Glutamatergic neuron (in vitro differentiated cells): ENCODE measurements at regions not wholly inside any gene's neighbourhood (a gene's known extent, or its start where the extent isn't known, plus 50 kb on each side); places are given as distances from the start of the nearest gene placed in this dataset.

Source experiments
- DNase-seq: peaks from one replicate; pipeline ENCODE4 v3.0.0; 2022
- H3K27ac Mint-ChIP-seq: one replicate; pipeline ENCODE4 v1.8.0; 2020; ENCODE audit warnings: mild to moderate bottlenecking, mixed read lengths, inconsistent platforms; ENCODE audit not compliant: unreplicated experiment
- H3K27me3 Mint-ChIP-seq: one replicate; pipeline ENCODE4 v1.8.0; 2020; ENCODE audit warnings: mild to moderate bottlenecking, moderate library complexity, mixed read lengths, inconsistent platforms; ENCODE audit not compliant: unreplicated experiment
- H3K36me3 Mint-ChIP-seq: one replicate; pipeline ENCODE4 v1.8.0; 2020; ENCODE audit warnings: mild to moderate bottlenecking, mixed read lengths, inconsistent platforms; ENCODE audit not compliant: unreplicated experiment
- H3K4me1 Mint-ChIP-seq: one replicate; pipeline ENCODE4 v1.8.0; 2020; ENCODE audit warnings: mild to moderate bottlenecking, low read depth, mixed read lengths, inconsistent platforms; ENCODE audit not compliant: unreplicated experiment
- H3K4me3 Mint-ChIP-seq: one replicate; pipeline ENCODE4 v1.8.0; 2020; ENCODE audit warnings: mild to moderate bottlenecking, mixed read lengths, inconsistent platforms; ENCODE audit not compliant: unreplicated experiment
- H3K9me3 Mint-ChIP-seq: one replicate; pipeline ENCODE4 v1.8.0; 2020; ENCODE audit warnings: mild to moderate bottlenecking, moderate library complexity, mixed read lengths, inconsistent platforms; ENCODE audit not compliant: unreplicated experiment
- TF ChIP-seq, protein P1 (sequence below): fragments of 200-600 bp; sonication (generic); IDR thresholded peaks from one replicate; pipeline ENCODE4 v1.5.0; 2021; ENCODE audit not compliant: partially characterized antibody, unreplicated experiment

DNA sequence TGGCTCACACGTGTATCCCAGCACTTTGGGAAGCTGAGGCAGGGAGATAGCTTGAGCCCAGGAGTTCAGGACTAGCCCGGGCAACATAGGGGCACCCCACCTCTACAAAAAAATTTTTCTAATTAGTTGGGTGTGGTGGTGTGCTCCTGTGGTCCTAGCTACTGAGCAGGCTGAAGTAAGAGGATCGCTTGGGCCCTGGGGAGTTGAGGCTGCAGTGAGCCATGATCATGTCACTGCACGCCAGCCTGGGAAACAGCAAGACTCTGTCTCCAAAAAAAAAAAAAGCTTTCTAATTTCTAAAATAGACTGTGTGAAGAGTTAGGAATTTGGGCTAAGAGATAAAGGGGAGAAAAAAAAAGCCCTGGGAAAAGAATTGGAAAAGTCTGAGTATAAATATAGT lies 51.9 kb upstream of the NAB1 start:
- Mint-ChIP-seq H3K27ac (no peak overlapping the region), H3K4me3 (no peak overlapping the region), H3K36me3 (no peaks in the 10 kb centered on the region), H3K27me3 (no peaks in the 10 kb centered on the region), H3K9me3 (peaks cover 3% of the 10 kb centered on the region), H3K4me1 (no peaks in the 10 kb centered on the region)
- DNase-seq = peak; percentile 29
- TF ChIP-seq, protein P1, sequence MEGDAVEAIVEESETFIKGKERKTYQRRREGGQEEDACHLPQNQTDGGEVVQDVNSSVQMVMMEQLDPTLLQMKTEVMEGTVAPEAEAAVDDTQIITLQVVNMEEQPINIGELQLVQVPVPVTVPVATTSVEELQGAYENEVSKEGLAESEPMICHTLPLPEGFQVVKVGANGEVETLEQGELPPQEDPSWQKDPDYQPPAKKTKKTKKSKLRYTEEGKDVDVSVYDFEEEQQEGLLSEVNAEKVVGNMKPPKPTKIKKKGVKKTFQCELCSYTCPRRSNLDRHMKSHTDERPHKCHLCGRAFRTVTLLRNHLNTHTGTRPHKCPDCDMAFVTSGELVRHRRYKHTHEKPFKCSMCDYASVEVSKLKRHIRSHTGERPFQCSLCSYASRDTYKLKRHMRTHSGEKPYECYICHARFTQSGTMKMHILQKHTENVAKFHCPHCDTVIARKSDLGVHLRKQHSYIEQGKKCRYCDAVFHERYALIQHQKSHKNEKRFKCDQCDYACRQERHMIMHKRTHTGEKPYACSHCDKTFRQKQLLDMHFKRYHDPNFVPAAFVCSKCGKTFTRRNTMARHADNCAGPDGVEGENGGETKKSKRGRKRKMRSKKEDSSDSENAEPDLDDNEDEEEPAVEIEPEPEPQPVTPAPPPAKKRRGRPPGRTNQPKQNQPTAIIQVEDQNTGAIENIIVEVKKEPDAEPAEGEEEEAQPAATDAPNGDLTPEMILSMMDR = no peak

DNA sequence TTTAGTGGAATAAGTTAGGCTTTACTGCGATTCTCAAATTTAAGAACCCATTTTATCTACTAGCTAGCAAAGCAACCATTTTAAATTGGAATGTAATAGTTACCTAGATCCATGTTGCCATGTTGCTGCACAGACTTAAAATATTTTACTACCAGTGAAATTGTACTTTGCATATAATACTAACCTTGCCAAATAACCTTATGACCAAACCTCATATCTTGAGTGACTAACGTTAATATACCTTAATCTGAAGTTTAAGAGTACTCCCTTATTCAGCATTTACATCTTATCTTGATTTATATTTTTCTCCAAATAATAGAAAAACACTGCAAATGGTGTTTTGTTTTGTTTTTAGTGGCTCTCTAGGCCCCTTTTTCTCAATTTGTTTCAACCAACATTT lies 50.3 kb upstream of the NAB1 start:
- H3K27ac Mint-ChIP-seq = no peak overlapping the region
- H3K9me3 Mint-ChIP-seq = peaks cover 3% of the 10 kb centered on the region
- H3K4me3 Mint-ChIP-seq = no peak overlapping the region
- TF ChIP-seq, protein P1 = no peak
- no peaks in the 10 kb centered on the region for H3K27me3 Mint-ChIP-seq
- no peaks in the 10 kb centered on the region for H3K4me1 Mint-ChIP-seq
- DNase-seq = no peak
- H3K36me3 Mint-ChIP-seq = no peaks in the 10 kb centered on the region

DNA sequence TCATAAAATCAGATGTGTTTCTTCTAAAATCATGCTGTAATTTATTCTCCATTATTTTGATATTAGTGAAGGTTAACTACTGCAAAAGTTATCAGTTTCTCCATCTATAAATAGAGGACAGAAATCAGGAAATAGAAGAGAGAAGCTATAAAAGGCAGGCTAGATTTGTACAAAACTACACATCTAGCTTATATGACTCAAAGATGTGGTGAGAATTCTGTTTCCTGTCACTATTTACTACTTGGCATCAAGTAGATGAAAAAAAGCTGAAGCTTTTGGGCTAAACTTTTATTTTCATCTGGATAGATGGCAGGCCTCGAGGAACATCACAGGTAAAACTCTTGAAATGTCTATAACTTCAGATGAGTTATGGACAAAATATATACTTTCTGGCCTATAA lies 49.8 kb upstream of the NAB1 start:
- TF ChIP-seq, protein P1 = no peak
- no peak overlapping the region for H3K27ac Mint-ChIP-seq
- DNase-seq = no peak
- H3K4me1 Mint-ChIP-seq = no peaks in the 10 kb centered on the region
- H3K36me3 Mint-ChIP-seq = no peaks in the 10 kb centered on the region
- H3K4me3 Mint-ChIP-seq = no peak overlapping the region
- H3K27me3 Mint-ChIP-seq = no peaks in the 10 kb centered on the region
- peaks cover 3% of the 10 kb centered on the region for H3K9me3 Mint-ChIP-seq
